HCT116 (cell line): ENCODE measurements at regions not wholly inside any gene's neighbourhood (a gene's known extent, or its start where the extent isn't known, plus 50 kb on each side); places are given as distances from the start of the nearest gene placed in this dataset.

ENCODE experiments used
- ATAC-seq: fragments of 200-7000 bp; cut with Tn5 transposase; 2 replicates; pipeline ENCODE4 v1.9.1; 2020; ENCODE audit warnings: mild to moderate bottlenecking, moderate library complexity
- BruUV-seq: library from RNA; stranded (reverse); fragments of 400-500 nt; replicated peaks from 2 replicates; lab custom pipeline; 2021; lab: Mats Ljungman, UMichigan
- CTCF ChIA-PET: fragments of 300-600 bp; sonication (Branson Sonifier 250); formaldehyde crosslinking; loops from one replicate; lab custom pipeline; 2021; ENCODE audit warnings: antibody characterized with exemption; lab: Charles Lee
- POLR2A ChIA-PET: fragments of 300-600, 350-600 bp; sonication (Branson Sonifier 250); formaldehyde crosslinking; loops from one replicate; lab custom pipeline; 2021; ENCODE audit warnings: antibody characterized with exemption; lab: Charles Lee
- RAD21 ChIA-PET, 2 experiments: fragments of 300-600 bp; sonication (Branson Sonifier 250); formaldehyde crosslinking; loops; one replicate each; lab custom pipeline; 2023; ENCODE audit warnings: low total read pairs in 2 of 2; ENCODE audit not compliant: uncharacterized antibody in 2 of 2, unreplicated experiment in 2 of 2, low non-redundant PET in 1 of 2; lab: Charles Lee
- DNase-seq: peaks from one replicate; pipeline ENCODE4 v3.0.0-alpha.2; 2010; ENCODE audit warnings: low read depth, low spot score
- H2AFZ ChIP-seq: fragments of 200-600 bp; shearing (Covaris generic), sonication (generic); 2 replicates; pipeline ENCODE4 v1.6.1; 2017; ENCODE audit warnings: low read depth, mixed run types, mixed read lengths, antibody characterized with exemption, low read length; ENCODE audit not compliant: poor library complexity, severe bottlenecking
- H3K27ac ChIP-seq: 2 replicates; pipeline ENCODE4 v1.5.1; 2012; ENCODE audit warnings: low read depth, low read length
- H3K27me3 ChIP-seq: fragments of 200-600 bp; sonication (generic); 2 replicates; pipeline ENCODE4 v1.6.1; 2016; ENCODE audit warnings: mixed run types, low read length, mixed read lengths; ENCODE audit not compliant: insufficient read depth
- H3K36me3 ChIP-seq, 2 experiments: fragments of 200-500 bp in 1 of 2; fragments of 200-600 bp in 1 of 2; sonication (Bioruptor generic) in 1 of 2; sonication (generic) in 1 of 2; 2 replicates each; pipeline versions ENCODE4 v1.5.1 to v1.6.1; 2014 to 2016; ENCODE audit warnings: low read length in 2 of 2, inconsistent platforms in 1 of 2, mixed read lengths in 1 of 2, mixed run types in 1 of 2; ENCODE audit not compliant: insufficient read depth in 2 of 2, control insufficient read depth in 1 of 2
- H3K4me1 ChIP-seq, 2 experiments: fragments of 200-600 bp in 1 of 2; sonication (generic) in 1 of 2; 2 replicates each; pipeline versions ENCODE4 v1.5.1 to v1.6.1; 2012 to 2017; ENCODE audit warnings: low read length in 2 of 2, inconsistent platforms in 1 of 2, mild to moderate bottlenecking in 1 of 2, mixed read lengths in 1 of 2, mixed run types in 1 of 2, moderate library complexity in 1 of 2; ENCODE audit not compliant: insufficient read depth in 2 of 2, control insufficient read depth in 1 of 2
- H3K4me2 ChIP-seq: fragments of 200-600 bp; sonication (generic); 2 replicates; pipeline ENCODE4 v1.6.1; 2017; ENCODE audit warnings: mixed run types, low read length, mixed read lengths
- H3K4me3 ChIP-seq, 2 experiments: fragments of 200-600 bp in 1 of 2; sonication (generic) in 1 of 2; replicated peaks in 1 of 2; 2 replicates each; pipeline ENCODE4 v1.5.1; 2011 to 2016; ENCODE audit warnings: low read length in 2 of 2, control low read depth in 1 of 2, low read depth in 1 of 2, mild to moderate bottlenecking in 1 of 2, mixed read lengths in 1 of 2, mixed run types in 1 of 2
- H3K79me2 ChIP-seq: fragments of 200-600 bp; sonication (generic); 2 replicates; pipeline ENCODE4 v1.6.1; 2017; ENCODE audit warnings: mild to moderate bottlenecking, mixed run types, low read length, moderate library complexity, mixed read lengths; ENCODE audit not compliant: insufficient read depth
- H3K9ac ChIP-seq: fragments of 200-600 bp; sonication (generic); 2 replicates; pipeline ENCODE4 v1.6.1; 2016; ENCODE audit warnings: low read length, mixed read lengths
- H3K9me2 ChIP-seq: fragments of 200-600 bp; sonication (generic), shearing (Covaris generic); 2 replicates; pipeline ENCODE4 v1.6.1; 2017; ENCODE audit warnings: mixed run types, mild to moderate bottlenecking, moderate library complexity; ENCODE audit not compliant: insufficient read depth
- H3K9me3 ChIP-seq, 2 experiments: fragments of 200-500 bp in 1 of 2; fragments of 200-600 bp in 1 of 2; sonication (Bioruptor generic) in 1 of 2; sonication (generic) in 1 of 2; 2 replicates each; pipeline ENCODE4 v1.6.1; 2014 to 2017; ENCODE audit warnings: low read length in 2 of 2, mixed read lengths in 2 of 2, inconsistent platforms in 1 of 2, low read depth in 1 of 2, mild to moderate bottlenecking in 1 of 2, mixed run types in 1 of 2, moderate library complexity in 1 of 2; ENCODE audit not compliant: control insufficient read depth in 1 of 2, insufficient read depth in 1 of 2
- H4K20me1 ChIP-seq: fragments of 200-600 bp; sonication (generic), shearing (Covaris generic); 2 replicates; pipeline ENCODE4 v1.6.1; 2017; ENCODE audit warnings: mixed run types, mild to moderate bottlenecking, moderate library complexity; ENCODE audit not compliant: insufficient read depth
- CTCF ChIP-seq, 3 experiments: fragments of 200-600 bp in 1 of 3; sonication (generic) in 1 of 3; IDR thresholded peaks in 2 of 3; conservative IDR thresholded peaks in 1 of 3; 2 replicates each; pipeline ENCODE4 v1.5.1; 2012 to 2017; ENCODE audit warnings: low read depth in 2 of 3, low read length in 2 of 3, antibody characterized with exemption in 1 of 3, borderline replicate concordance in 1 of 3, control low read depth in 1 of 3, mild to moderate bottlenecking in 1 of 3, mixed read lengths in 1 of 3, mixed run types in 1 of 3, moderate library complexity in 1 of 3; ENCODE audit not compliant: insufficient read depth in 1 of 3
- EZH2phosphoT487 ChIP-seq: fragments of 200-600 bp; IDR thresholded peaks from 2 replicates; pipeline ENCODE4 v1.6.1; 2018; ENCODE audit warnings: antibody characterized with exemption, borderline replicate concordance
- FOSL1 ChIP-seq: IDR thresholded peaks from 2 replicates; pipeline ENCODE4 v1.6.1; 2012; ENCODE audit warnings: low read depth
- JUND ChIP-seq: IDR thresholded peaks from 2 replicates; pipeline ENCODE4 v1.6.1; 2012
- POLR2A ChIP-seq: IDR thresholded peaks from 2 replicates; pipeline ENCODE4 v1.7.0; 2011; ENCODE audit warnings: borderline replicate concordance; ENCODE audit not compliant: insufficient read depth, insufficient read length; ENCODE audit errors: extremely low read depth
- SIN3A ChIP-seq: IDR thresholded peaks from 2 replicates; pipeline ENCODE4 v1.6.1; 2012; ENCODE audit warnings: low read depth
- TCF7L2 ChIP-seq: IDR thresholded peaks from 2 replicates; pipeline ENCODE4 v1.7.0; 2011; ENCODE audit warnings: borderline replicate concordance, inconsistent platforms; ENCODE audit not compliant: insufficient read depth, insufficient read length; ENCODE audit errors: extremely low read depth
- YY1 ChIP-seq: IDR thresholded peaks from 2 replicates; pipeline ENCODE4 v1.6.1; 2011; ENCODE audit warnings: low read length, low read depth, moderate library complexity, mild to moderate bottlenecking; ENCODE audit not compliant: insufficient replicate concordance; ENCODE audit errors: extremely low read depth
- ZBTB33 ChIP-seq: IDR thresholded peaks from 2 replicates; pipeline ENCODE4 v1.6.1; 2011; ENCODE audit warnings: mild to moderate bottlenecking, low read length, moderate library complexity; ENCODE audit not compliant: insufficient replicate concordance; ENCODE audit errors: extremely low read depth
- intact Hi-C: fragments of 100-400 bp; cut with micrococcal nuclease; formaldehyde crosslinking; loops from 2 replicates; pipeline ENCODE4 v1.10.0; 2022

GRCh38 chr4:183831026-183831446 is 74.1 kb upstream of the STOX2 start:
- CTCF ChIA-PET: no interaction called here
- DNase-seq: no peak
- POLR2A ChIA-PET: no interaction called here
- H2AFZ ChIP-seq: no peak overlapping the region
- no peak overlapping the region for H3K4me3 ChIP-seq
- no peak overlapping the region for H3K9ac ChIP-seq
- no peak overlapping the region for H3K4me2 ChIP-seq
- no peaks in the 10 kb centered on the region for H3K9me3 ChIP-seq
- no TSS peak for BruUV-seq
- H3K27me3 ChIP-seq: no peaks in the 10 kb centered on the region
- TF ChIP-seq EZH2phosphoT487: no peak
- TF ChIP-seq JUND: no peak
- no peak for TF ChIP-seq SIN3A
- TF ChIP-seq TCF7L2: no peak
- TF ChIP-seq FOSL1: no peak
- no peak for TF ChIP-seq POLR2A
- no peak for TF ChIP-seq YY1
- no peak for TF ChIP-seq ZBTB33
- no peak for TF ChIP-seq CTCF (IDR thresholded peaks at IDR 0.05 in 2 of 3, conservative IDR thresholded peaks at IDR 0.05 in 1 of 3; ENCODE audit: borderline replicate concordance in 1 of 3, insufficient read depth in 1 of 3, low read depth in 2 of 3, low read length in 2 of 3)
- H3K79me2 ChIP-seq: no peaks in the 10 kb centered on the region
- H3K27ac ChIP-seq: no peak overlapping the region
- intact Hi-C loops: no loop called here
- no peaks in the 10 kb centered on the region for H3K9me2 ChIP-seq
- H3K36me3 ChIP-seq: no peaks in the 10 kb centered on the region
- H3K4me1 ChIP-seq: no peaks in the 10 kb centered on the region
- no peak for ATAC-seq
- H4K20me1 ChIP-seq: no peaks in the 10 kb centered on the region
- RAD21 ChIA-PET: no interaction called here
